ENCODE measurements at regions not wholly inside any gene's neighbourhood (a gene's known extent, or its start where the extent isn't known, plus 50 kb on each side); places are given as distances from the start of the nearest gene placed in this dataset.

- TF ChIP-seq, protein P1, sequence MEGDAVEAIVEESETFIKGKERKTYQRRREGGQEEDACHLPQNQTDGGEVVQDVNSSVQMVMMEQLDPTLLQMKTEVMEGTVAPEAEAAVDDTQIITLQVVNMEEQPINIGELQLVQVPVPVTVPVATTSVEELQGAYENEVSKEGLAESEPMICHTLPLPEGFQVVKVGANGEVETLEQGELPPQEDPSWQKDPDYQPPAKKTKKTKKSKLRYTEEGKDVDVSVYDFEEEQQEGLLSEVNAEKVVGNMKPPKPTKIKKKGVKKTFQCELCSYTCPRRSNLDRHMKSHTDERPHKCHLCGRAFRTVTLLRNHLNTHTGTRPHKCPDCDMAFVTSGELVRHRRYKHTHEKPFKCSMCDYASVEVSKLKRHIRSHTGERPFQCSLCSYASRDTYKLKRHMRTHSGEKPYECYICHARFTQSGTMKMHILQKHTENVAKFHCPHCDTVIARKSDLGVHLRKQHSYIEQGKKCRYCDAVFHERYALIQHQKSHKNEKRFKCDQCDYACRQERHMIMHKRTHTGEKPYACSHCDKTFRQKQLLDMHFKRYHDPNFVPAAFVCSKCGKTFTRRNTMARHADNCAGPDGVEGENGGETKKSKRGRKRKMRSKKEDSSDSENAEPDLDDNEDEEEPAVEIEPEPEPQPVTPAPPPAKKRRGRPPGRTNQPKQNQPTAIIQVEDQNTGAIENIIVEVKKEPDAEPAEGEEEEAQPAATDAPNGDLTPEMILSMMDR (IDR thresholded peaks at IDR 0.05): no peak
- TF ChIP-seq POLR2A (IDR thresholded peaks at IDR 0.05) (no peak), POLR2AphosphoS5 (IDR thresholded peaks at IDR 0.05) (no peak)
These were observed 690.4 kb downstream of the RNF144A start for GRCh38 chr2:7607441-7608173.
